ENCODE measurements at regions not wholly inside any gene's neighbourhood (a gene's known extent, or its start where the extent isn't known, plus 50 kb on each side); places are given as distances from the start of the nearest gene placed in this dataset.

DNA sequence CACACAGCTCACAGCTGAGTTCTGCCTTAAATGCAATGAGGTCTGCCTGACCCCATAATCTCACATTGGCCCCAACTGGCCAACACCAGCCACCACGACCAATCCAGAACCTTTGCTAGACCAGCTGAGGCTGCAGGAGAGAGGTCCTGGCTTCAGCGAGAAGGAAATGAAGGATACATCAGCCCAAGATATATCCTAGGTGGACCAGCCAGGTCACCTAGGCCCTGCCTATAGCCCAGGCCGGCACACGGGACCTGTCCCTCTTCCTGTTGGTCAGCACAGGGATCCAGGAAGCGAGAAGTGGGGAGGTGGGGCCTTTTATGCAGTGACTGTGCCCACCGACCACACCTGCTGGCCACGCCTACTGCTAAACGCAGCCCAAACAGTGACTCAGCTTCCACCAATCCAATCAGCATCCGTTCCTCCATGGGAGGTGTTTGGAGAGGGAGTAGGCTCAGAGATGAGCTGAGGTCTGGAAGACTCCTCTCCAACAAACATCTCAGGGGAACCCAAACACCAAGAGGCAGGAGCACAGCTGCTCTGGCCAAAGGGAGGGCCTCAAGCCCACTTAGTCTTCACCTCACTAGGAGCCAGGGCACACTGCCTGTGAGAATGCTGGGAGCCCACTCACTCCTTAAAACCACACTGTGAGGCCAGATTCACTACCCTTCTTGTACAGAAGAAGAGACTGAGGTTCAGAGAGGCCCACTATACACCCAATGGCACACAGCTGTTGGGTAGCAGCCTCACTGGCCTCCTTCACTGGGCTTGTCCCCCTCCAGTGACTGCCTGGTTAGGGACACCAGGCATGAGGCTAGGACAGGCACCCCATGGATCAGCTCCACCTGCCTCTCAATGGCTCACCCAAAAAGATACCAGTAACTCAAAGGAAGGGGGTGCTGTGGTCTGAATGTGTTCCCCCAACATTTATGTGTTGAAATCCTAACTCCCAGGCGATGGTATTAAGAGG is 51.3 kb upstream of the PPP2R5C start:
- Histone ChIP-seq H3K27ac (replicated peaks) (no peak overlapping the region), H3K4me3 (no peak overlapping the region), H3K27me3 (ENCODE audit: low read depth) (peaks cover 5% of the 10 kb centered on the region), H3K9me3 (replicated peaks) (peaks cover 9% of the 10 kb centered on the region), H3K4me1 (peaks cover 26% of the 10 kb centered on the region), H3K36me3 (no peaks in the 10 kb centered on the region)
- intact Hi-C loops (cut with micrococcal nuclease), result no loop called here
- no peak for DNase-seq
- no peak for TF ChIP-seq CTCF (IDR thresholded peaks at IDR 0.05; ENCODE audit: borderline replicate concordance)

DNA sequence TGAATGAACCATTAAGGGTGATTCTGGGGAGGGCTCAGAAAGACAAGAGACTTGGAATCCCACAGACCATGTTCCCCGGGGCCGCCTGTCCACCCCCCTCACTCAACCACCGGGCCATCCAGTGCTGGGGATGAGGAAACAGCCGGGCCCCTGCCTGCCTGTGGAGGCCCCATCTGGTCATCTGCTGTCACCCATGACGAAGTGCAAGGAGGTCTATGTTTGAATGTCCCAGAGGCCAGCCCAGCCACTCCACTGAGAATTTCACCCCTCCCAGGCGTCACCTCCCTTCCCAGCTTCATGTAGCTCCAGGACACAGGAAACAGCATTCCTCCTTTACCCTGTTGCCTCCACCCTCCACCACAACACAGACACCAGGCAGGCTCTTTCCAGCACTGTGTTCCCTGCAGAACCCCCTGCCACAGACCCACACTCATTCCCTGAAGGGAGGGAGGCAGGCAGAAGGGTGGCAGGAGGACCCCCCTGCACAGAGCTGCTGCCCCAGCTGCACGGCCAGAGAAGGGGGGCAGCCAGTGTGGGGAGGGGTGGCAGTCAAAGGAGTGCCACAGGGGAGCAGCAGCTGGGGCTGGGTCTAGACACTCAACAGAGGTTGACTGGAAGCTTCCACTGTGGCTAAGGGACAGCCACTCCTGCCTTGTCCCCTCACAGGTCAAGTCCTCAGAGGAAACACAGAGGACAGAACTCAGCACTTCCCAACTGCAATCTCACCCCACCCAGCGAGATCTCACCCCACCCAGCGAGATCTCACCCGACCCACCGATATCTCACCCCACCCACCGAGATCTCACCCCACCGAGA is 50.3 kb upstream of the PPP2R5C start:
- TF ChIP-seq CTCF (IDR thresholded peaks at IDR 0.05; ENCODE audit: borderline replicate concordance), result no peak
- Histone ChIP-seq H3K4me3 (no peak overlapping the region), H3K9me3 (replicated peaks) (peaks cover 9% of the 10 kb centered on the region), H3K27me3 (ENCODE audit: low read depth) (no peaks in the 10 kb centered on the region), H3K4me1 (peaks cover 16% of the 10 kb centered on the region), H3K27ac (replicated peaks) (no peak overlapping the region), H3K36me3 (no peaks in the 10 kb centered on the region)
- intact Hi-C loops (cut with micrococcal nuclease), result no loop called here
- DNase-seq, result no peak

Measured in left ventricle myocardium inferior (tissue), 1 donor.